MCF 10A (cell line): ENCODE measurements at regions not wholly inside any gene's neighbourhood (a gene's known extent, or its start where the extent isn't known, plus 50 kb on each side); places are given as distances from the start of the nearest gene placed in this dataset.

Experiments used
- BruUV-seq: library from RNA; stranded (reverse); fragments of 400-500 nt; replicated peaks from 2 replicates; lab custom pipeline; 2021; lab: Mats Ljungman, UMichigan
- CTCF ChIA-PET: fragments of 300-600 bp; sonication (Branson Sonifier 250); formaldehyde crosslinking; extraction: SDS; loops from one replicate; lab custom pipeline; 2021; ENCODE audit warnings: antibody characterized with exemption, inconsistent platforms; lab: Yijun Ruan, JAX
- POLR2A ChIA-PET: fragments of 300-600, 350-650 bp; sonication (Branson Sonifier 250); formaldehyde crosslinking; extraction: SDS; loops from one replicate; lab custom pipeline; 2020; ENCODE audit warnings: antibody characterized with exemption, inconsistent platforms; lab: Yijun Ruan, JAX
- DNase-seq: peaks from one replicate; pipeline ENCODE4 v3.0.0-alpha.2; 2018; ENCODE audit not compliant: unreplicated experiment
- H3K27ac Mint-ChIP-seq: one replicate; pipeline ENCODE4 v1.8.0; 2022; ENCODE audit warnings: mild to moderate bottlenecking, low read depth, mixed read lengths; ENCODE audit not compliant: unreplicated experiment
- H3K27me3 Mint-ChIP-seq: one replicate; pipeline ENCODE4 v1.8.0; 2022; ENCODE audit warnings: mixed read lengths; ENCODE audit not compliant: insufficient read depth, unreplicated experiment
- H3K36me3 Mint-ChIP-seq: one replicate; pipeline ENCODE4 v1.8.0; 2022; ENCODE audit warnings: mild to moderate bottlenecking, moderate library complexity, mixed read lengths; ENCODE audit not compliant: insufficient read depth, unreplicated experiment
- H3K4me1 Mint-ChIP-seq: one replicate; pipeline ENCODE4 v1.8.0; 2022; ENCODE audit warnings: mixed read lengths; ENCODE audit not compliant: insufficient read depth, unreplicated experiment
- H3K4me3 Mint-ChIP-seq: one replicate; pipeline ENCODE4 v1.8.0; 2022; ENCODE audit warnings: mild to moderate bottlenecking, moderate library complexity, mixed read lengths; ENCODE audit not compliant: unreplicated experiment
- H3K9me3 Mint-ChIP-seq: one replicate; pipeline ENCODE4 v1.8.0; 2022; ENCODE audit warnings: mixed read lengths; ENCODE audit not compliant: unreplicated experiment
- intact Hi-C: fragments of 100-400 bp; cut with micrococcal nuclease; formaldehyde crosslinking; loops from 2 replicates; pipeline ENCODE4 v1.14.1; 2022
- TF ChIP-seq, protein P1 (sequence below): fragments of 200-600 bp; IDR thresholded peaks from one replicate; pipeline ENCODE4 v1.8.0; 2022; ENCODE audit warnings: antibody characterized with exemption, mild to moderate bottlenecking; ENCODE audit not compliant: unreplicated experiment

DNA sequence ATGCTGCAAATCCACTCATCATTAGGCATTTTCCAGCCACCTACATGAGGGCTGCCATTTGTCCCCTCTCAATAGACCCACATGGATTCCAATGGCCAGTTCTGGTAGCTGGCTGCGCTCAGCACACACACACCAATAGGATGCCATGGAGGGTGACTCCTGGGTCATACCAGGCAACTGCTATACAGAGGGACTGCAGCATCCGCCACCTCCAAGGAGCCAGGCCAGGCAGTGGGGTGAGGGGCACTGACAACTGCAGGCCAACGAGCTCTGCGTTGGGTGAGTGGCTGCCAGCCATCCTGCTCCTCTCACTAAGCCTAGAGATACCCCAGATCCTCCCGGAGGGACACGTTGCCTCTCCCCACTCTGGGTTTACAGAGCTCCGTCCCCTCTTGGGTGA lies 118.8 kb upstream of the NANOS1 start:
- Mint-ChIP-seq H3K27ac (no peak overlapping the region), H3K36me3 (no peaks in the 10 kb centered on the region), H3K4me3 (no peak overlapping the region), H3K4me1 (peaks cover 6% of the 10 kb centered on the region), H3K27me3 (no peaks in the 10 kb centered on the region), H3K9me3 (no peaks in the 10 kb centered on the region)
- BruUV-seq: no TSS peak
- TF ChIP-seq, protein P1, sequence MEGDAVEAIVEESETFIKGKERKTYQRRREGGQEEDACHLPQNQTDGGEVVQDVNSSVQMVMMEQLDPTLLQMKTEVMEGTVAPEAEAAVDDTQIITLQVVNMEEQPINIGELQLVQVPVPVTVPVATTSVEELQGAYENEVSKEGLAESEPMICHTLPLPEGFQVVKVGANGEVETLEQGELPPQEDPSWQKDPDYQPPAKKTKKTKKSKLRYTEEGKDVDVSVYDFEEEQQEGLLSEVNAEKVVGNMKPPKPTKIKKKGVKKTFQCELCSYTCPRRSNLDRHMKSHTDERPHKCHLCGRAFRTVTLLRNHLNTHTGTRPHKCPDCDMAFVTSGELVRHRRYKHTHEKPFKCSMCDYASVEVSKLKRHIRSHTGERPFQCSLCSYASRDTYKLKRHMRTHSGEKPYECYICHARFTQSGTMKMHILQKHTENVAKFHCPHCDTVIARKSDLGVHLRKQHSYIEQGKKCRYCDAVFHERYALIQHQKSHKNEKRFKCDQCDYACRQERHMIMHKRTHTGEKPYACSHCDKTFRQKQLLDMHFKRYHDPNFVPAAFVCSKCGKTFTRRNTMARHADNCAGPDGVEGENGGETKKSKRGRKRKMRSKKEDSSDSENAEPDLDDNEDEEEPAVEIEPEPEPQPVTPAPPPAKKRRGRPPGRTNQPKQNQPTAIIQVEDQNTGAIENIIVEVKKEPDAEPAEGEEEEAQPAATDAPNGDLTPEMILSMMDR: no peak
- CTCF ChIA-PET: no interaction called here
- POLR2A ChIA-PET: no interaction called here
- DNase-seq: no peak
- intact Hi-C loops: no loop called here

GRCh38 chr10:118911363-118911762 lies 118.2 kb upstream of the NANOS1 start:
- CTCF ChIA-PET: no interaction called here
- Mint-ChIP-seq H3K4me3 (no peak overlapping the region), H3K36me3 (no peaks in the 10 kb centered on the region), H3K9me3 (no peaks in the 10 kb centered on the region), H3K27me3 (no peaks in the 10 kb centered on the region), H3K4me1 (peaks cover 6% of the 10 kb centered on the region), H3K27ac (no peak overlapping the region)
- DNase-seq: no peak
- TF ChIP-seq, protein P1: no peak
- BruUV-seq: no TSS peak
- intact Hi-C loops: no loop called here
- POLR2A ChIA-PET: interaction anchor here (0.7 kb wide), 1 partner anchor 27 kb away, joined by 4 read pairs; no protein-coding TSS in a partner anchor

DNA sequence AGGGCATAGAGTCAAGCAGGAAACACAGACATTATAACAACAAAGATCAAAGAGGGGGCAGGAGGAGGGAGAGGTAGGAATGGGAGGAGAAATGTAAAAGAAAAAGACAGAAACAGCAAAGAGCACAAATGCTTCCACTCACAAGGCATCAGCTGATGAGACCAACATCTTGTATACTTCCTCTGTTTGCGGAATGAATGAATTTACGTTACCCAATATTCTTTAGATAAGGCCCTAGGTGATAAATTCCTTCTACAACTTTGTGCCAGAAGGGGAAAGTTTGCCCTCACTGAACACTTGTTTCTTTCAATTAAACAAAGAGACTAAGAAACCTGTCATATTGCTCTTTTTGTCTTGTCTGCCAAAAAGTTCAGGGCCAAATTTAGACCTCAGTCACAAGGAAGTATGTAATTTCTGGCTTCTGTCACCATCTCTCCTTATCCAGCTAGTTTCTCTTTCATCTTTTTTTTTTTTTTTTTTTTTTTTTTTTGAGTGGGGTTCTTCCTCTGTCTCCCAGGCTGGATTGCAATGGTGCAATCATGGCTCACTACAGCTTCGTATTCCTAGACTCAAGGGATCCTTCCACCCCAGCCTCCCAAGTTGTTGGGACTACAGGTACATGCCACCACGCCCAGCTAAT lies 116.4 kb upstream of the NANOS1 start:
- DNase-seq: no peak
- intact Hi-C loops: no loop called here
- POLR2A ChIA-PET: interaction anchor here (1.2 kb wide), 1 partner anchor 11 kb away, joined by 3 read pairs; no protein-coding TSS in a partner anchor
- CTCF ChIA-PET: no interaction called here
- H3K9me3 Mint-ChIP-seq: no peaks in the 10 kb centered on the region
- no peak overlapping the region for H3K27ac Mint-ChIP-seq
- TF ChIP-seq, protein P1: no peak
- no peaks in the 10 kb centered on the region for H3K36me3 Mint-ChIP-seq
- no TSS peak for BruUV-seq
- no peaks in the 10 kb centered on the region for H3K27me3 Mint-ChIP-seq
- no peak overlapping the region for H3K4me3 Mint-ChIP-seq
- H3K4me1 Mint-ChIP-seq: peaks cover 6% of the 10 kb centered on the region

DNA sequence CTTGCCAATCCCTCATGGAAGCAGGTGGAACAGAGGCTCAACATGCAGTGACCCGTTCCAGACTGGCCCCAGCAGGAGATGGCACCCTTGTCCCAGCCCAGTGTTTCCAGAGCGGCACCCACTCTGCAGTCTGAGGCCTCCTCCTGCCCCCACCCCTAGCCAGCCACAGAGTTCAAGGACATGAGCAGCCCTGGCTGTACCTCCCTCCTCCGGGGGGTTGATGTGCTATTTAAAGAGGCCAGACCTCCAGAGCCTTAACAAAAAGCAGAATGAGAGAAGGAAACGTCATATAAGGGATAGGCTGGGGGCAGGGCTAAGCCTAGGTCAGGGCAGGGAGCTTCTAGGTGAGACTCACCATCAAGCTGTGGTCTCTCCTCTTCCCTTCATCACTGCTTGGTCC lies 115.7 kb upstream of the NANOS1 start:
- Mint-ChIP-seq H3K4me1 (peaks cover 6% of the 10 kb centered on the region), H3K9me3 (no peaks in the 10 kb centered on the region), H3K36me3 (no peaks in the 10 kb centered on the region), H3K4me3 (no peak overlapping the region), H3K27me3 (no peaks in the 10 kb centered on the region), H3K27ac (no peak overlapping the region)
- intact Hi-C loops: no loop called here
- ChIA-PET POLR2A (no interaction called here), CTCF (no interaction called here)
- BruUV-seq: no TSS peak
- TF ChIP-seq, protein P1: no peak
- no peak for DNase-seq
